ENCODE measurements at regions not wholly inside any gene's neighbourhood (a gene's known extent, or its start where the extent isn't known, plus 50 kb on each side); places are given as distances from the start of the nearest gene placed in this dataset.
A peak's percentile ranks its signal among the peaks of the same experiment; 100 is the strongest.

DNA sequence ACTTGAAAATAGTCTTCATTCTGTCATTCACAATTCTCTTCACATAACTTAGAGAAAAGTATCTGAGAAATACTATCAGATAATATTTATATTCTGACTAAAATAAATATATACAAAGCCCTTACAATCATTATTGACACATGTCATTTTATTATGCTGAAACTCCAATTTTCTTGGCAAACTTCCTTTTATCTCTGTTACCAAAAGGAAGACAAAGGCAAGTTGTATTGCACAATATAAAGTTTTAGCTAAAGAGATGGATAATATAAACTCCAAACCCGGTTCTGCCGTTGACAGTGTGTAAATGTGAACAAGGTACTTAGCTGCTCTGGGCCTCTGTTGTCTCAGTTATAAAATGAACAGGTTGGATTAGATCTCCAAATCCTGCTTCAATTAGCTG is 99.0 kb upstream of the MDFIC start:
- H3K36me3 ChIP-seq = no peaks in the 10 kb centered on the region
- H3K4me1 ChIP-seq = peaks cover 11% of the 10 kb centered on the region
- no peak overlapping the region for H3K27ac ChIP-seq
- no peaks in the 10 kb centered on the region for H3K27me3 ChIP-seq
- no peak overlapping the region for H3K4me3 ChIP-seq
- DNase-seq = no peak
- no peaks in the 10 kb centered on the region; the same call in 1 of the 2 replicates for H3K9me3 ChIP-seq (replicated peaks)

GRCh38 chr7:114823290-114823689 is 98.6 kb upstream of the MDFIC start:
- Histone ChIP-seq H3K36me3 (no peaks in the 10 kb centered on the region), H3K27ac (no peak overlapping the region), H3K9me3 (replicated peaks) (no peaks in the 10 kb centered on the region; the same call in 1 of the 2 replicates), H3K27me3 (no peaks in the 10 kb centered on the region), H3K4me1 (peaks cover 11% of the 10 kb centered on the region), H3K4me3 (no peak overlapping the region)
- DNase-seq = no peak

- Histone ChIP-seq H3K4me3 (no peak overlapping the region), H3K9me3 (replicated peaks) (no peaks in the 10 kb centered on the region; the same call in 1 of the 2 replicates), H3K36me3 (no peaks in the 10 kb centered on the region), H3K27ac (no peak overlapping the region), H3K27me3 (no peaks in the 10 kb centered on the region), H3K4me1 (peaks cover 5% of the 10 kb centered on the region; the same call in 1 of the 2 replicates)
- DNase-seq = no peak
These were observed 96.4 kb upstream of the MDFIC start for GRCh38 chr7:114825423-114825951.

- Histone ChIP-seq H3K36me3 (no peaks in the 10 kb centered on the region; the same call in 1 of the 2 replicates), H3K27ac (no peak overlapping the region), H3K27me3 (no peaks in the 10 kb centered on the region), H3K4me1 (peaks cover 5% of the 10 kb centered on the region; the same call in 1 of the 2 replicates), H3K4me3 (no peak overlapping the region), H3K9me3 (replicated peaks) (peaks cover 2% of the 10 kb centered on the region; the same call in 1 of the 2 replicates)
- no peak for DNase-seq
These were observed 90.9 kb upstream of the MDFIC start for GRCh38 chr7:114830952-114831351.

DNA sequence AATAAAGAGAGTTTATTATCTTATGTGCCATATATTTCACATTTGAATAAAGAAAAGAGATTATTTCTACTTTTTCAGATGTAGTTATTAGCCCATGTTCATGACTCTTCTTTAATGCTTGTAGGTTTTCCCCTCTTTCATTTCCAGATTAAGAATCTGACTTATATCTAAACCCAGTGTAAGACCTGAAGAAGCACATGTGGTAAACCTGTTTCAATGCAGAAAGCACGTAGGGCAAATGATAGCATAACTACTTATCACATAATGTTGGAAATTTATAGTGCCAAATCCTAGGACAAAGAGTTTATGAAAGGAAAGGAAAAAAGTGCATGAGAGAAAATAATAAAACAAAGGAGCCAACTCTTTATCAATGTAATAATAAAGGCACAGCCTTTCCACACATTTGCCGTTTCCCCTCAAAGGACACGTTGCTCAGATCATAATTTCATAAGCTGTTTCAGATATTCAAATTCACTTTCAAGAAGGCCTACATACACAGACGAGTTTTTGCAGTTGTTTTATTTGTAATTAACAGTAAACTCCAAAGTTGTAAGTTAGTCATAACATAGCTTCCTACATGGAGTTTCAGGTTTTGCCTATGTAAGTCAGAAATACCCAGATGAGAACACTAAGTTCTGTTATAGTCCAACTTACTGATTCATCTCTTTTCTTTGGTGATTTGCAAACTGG is 88.8 kb upstream of the MDFIC start:
- Histone ChIP-seq H3K27me3 (no peaks in the 10 kb centered on the region), H3K4me1 (peaks cover 5% of the 10 kb centered on the region; the same call in 1 of the 2 replicates), H3K27ac (no peak overlapping the region), H3K36me3 (no peaks in the 10 kb centered on the region; the same call in 1 of the 2 replicates), H3K9me3 (replicated peaks) (peaks cover 3% of the 10 kb centered on the region; the same call in 1 of the 2 replicates), H3K4me3 (no peak overlapping the region)
- no peak for DNase-seq

DNA sequence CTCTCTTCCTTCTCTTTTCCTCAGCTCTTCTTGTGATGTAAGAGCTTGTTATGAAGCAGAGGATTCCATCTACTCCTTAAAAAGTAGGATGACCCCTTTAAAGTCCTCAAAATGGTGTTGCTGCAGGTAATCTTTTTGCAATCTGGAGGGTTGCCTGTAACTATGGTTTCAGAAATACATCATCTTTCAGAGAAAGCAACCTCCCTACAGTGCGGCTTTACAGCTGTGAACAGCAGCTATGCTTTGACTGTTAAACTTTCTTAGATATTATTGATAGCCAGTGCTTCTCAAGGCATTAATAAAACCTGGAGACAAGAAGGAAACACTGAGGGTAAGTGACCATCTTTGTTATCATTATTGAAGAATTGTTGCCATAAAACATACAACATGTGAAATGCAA is 86.6 kb upstream of the MDFIC start:
- Histone ChIP-seq H3K27ac (no peak overlapping the region), H3K4me3 (no peak overlapping the region), H3K36me3 (no peaks in the 10 kb centered on the region; the same call in 1 of the 2 replicates), H3K27me3 (no peaks in the 10 kb centered on the region), H3K4me1 (no peaks in the 10 kb centered on the region), H3K9me3 (replicated peaks) (peaks cover 5% of the 10 kb centered on the region; the same call in 1 of the 2 replicates)
- no peak for DNase-seq

- H3K27ac ChIP-seq = no peak overlapping the region
- H3K4me1 ChIP-seq = no peaks in the 10 kb centered on the region
- no peak overlapping the region for H3K4me3 ChIP-seq
- no peak for DNase-seq
- H3K27me3 ChIP-seq = no peaks in the 10 kb centered on the region
- H3K9me3 ChIP-seq (replicated peaks) = peaks cover 5% of the 10 kb centered on the region; the same call in 1 of the 2 replicates
- H3K36me3 ChIP-seq = no peaks in the 10 kb centered on the region; the same call in 1 of the 2 replicates
These were observed 86.0 kb upstream of the MDFIC start for GRCh38 chr7:114835861-114836260.

GRCh38 chr7:114842551-114843065 is 79.3 kb upstream of the MDFIC start:
- Histone ChIP-seq H3K36me3 (no peaks in the 10 kb centered on the region), H3K27me3 (no peaks in the 10 kb centered on the region), H3K27ac (no peak overlapping the region), H3K4me3 (no peak overlapping the region), H3K4me1 (no peaks in the 10 kb centered on the region), H3K9me3 (replicated peaks) (0 out of 2 replicates have a peak, but pooled peaks cover 2% of the 10 kb centered on the region)
- DNase-seq = no peak

- H3K4me3 ChIP-seq = no peak overlapping the region
- 0 out of 2 replicates have a peak, but pooled peaks cover 2% of the 10 kb centered on the region for H3K9me3 ChIP-seq (replicated peaks)
- no peaks in the 10 kb centered on the region for H3K27me3 ChIP-seq
- H3K4me1 ChIP-seq = no peaks in the 10 kb centered on the region
- no peak overlapping the region for H3K27ac ChIP-seq
- DNase-seq = no peak
- H3K36me3 ChIP-seq = no peaks in the 10 kb centered on the region
These were observed 78.8 kb upstream of the MDFIC start for GRCh38 chr7:114843102-114843501.

DNA sequence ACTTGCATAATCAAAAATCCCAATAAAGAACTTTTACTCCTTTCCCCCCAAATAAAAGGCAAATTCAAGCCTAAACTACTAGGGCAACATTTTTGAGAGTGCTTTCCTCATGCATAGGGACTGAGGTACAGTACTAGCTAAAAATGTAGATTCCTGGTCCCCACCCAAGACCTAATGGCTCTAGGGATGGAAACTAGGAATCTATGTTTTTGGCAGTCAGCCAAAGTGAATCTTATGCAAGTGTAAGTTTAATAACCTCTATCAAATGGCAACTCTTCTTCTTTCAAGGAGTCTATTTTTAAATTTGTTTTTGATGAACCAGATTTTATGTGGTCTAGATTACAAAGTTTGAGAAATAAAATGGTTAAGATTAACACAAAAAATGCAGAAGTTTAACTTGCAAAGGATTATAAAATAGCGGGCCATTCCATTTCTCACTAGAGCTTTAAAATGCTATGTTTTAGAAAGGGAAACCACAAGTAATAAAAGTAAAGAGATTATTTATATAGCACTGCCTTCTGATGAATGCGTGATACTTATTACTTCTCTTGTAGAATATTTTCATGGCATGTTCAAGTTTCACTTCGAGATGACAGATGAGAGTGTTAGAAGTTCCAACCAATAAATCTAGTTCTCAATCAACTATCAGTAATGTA is 70.4 kb upstream of the MDFIC start:
- Histone ChIP-seq H3K4me3 (no peak overlapping the region), H3K36me3 (no peaks in the 10 kb centered on the region), H3K9me3 (replicated peaks) (no peaks in the 10 kb centered on the region), H3K27ac (no peak overlapping the region), H3K4me1 (peaks cover 15% of the 10 kb centered on the region; the same call in 1 of the 2 replicates), H3K27me3 (no peaks in the 10 kb centered on the region)
- DNase-seq = peak in 1 of 2 experiments; percentile 58

GRCh38 chr7:114852293-114852692 is 69.6 kb upstream of the MDFIC start:
- H3K4me1 ChIP-seq = peaks cover 17% of the 10 kb centered on the region; the same call in 1 of the 2 replicates
- H3K27ac ChIP-seq = no peak overlapping the region
- H3K27me3 ChIP-seq = no peaks in the 10 kb centered on the region
- no peaks in the 10 kb centered on the region for H3K9me3 ChIP-seq (replicated peaks)
- no peaks in the 10 kb centered on the region for H3K36me3 ChIP-seq
- H3K4me3 ChIP-seq = no peak overlapping the region
- DNase-seq = peak in 1 of 2 experiments; percentile 26

- Histone ChIP-seq H3K27ac (no peak overlapping the region), H3K36me3 (no peaks in the 10 kb centered on the region), H3K4me1 (peaks cover 17% of the 10 kb centered on the region; the same call in 1 of the 2 replicates), H3K9me3 (replicated peaks) (no peaks in the 10 kb centered on the region), H3K4me3 (no peak overlapping the region), H3K27me3 (no peaks in the 10 kb centered on the region)
- DNase-seq = peak in 1 of 2 experiments; percentile 33
These were observed 68.7 kb upstream of the MDFIC start for GRCh38 chr7:114853189-114853588.

- Histone ChIP-seq H3K4me1 (peaks cover 17% of the 10 kb centered on the region; the same call in 1 of the 2 replicates), H3K27me3 (no peaks in the 10 kb centered on the region), H3K4me3 (no peak overlapping the region), H3K27ac (no peak overlapping the region), H3K9me3 (replicated peaks) (no peaks in the 10 kb centered on the region), H3K36me3 (no peaks in the 10 kb centered on the region)
- DNase-seq = no peak
These were observed 67.5 kb upstream of the MDFIC start for GRCh38 chr7:114854369-114854768.

GRCh38 chr7:114856625-114857024 is 65.3 kb upstream of the MDFIC start:
- Histone ChIP-seq H3K36me3 (no peaks in the 10 kb centered on the region), H3K27me3 (no peaks in the 10 kb centered on the region), H3K9me3 (replicated peaks) (no peaks in the 10 kb centered on the region), H3K4me1 (peaks cover 17% of the 10 kb centered on the region; the same call in 1 of the 2 replicates), H3K27ac (no peak overlapping the region), H3K4me3 (no peak overlapping the region)
- DNase-seq = no peak

GRCh38 chr7:114857605-114858004 is 64.3 kb upstream of the MDFIC start:
- no peak for DNase-seq

More at GRCh38 chr7:114857605-114858004, 64.3 kb upstream of the MDFIC start:
- no peaks in the 10 kb centered on the region for H3K27me3 ChIP-seq
- H3K9me3 ChIP-seq (replicated peaks) = no peaks in the 10 kb centered on the region
- H3K4me3 ChIP-seq = no peak overlapping the region
- no peak overlapping the region for H3K27ac ChIP-seq
- peaks cover 13% of the 10 kb centered on the region; the same call in 1 of the 2 replicates for H3K4me1 ChIP-seq
- H3K36me3 ChIP-seq = no peaks in the 10 kb centered on the region

All from SJCRH30 (cell line).